GM18861 (cell line): ENCODE measurements at regions not wholly inside any gene's neighbourhood (a gene's known extent, or its start where the extent isn't known, plus 50 kb on each side); places are given as distances from the start of the nearest gene placed in this dataset.
A peak's percentile ranks its signal among the peaks of the same experiment; 100 is the strongest.

Source experiments
- ATAC-seq: cut with Tn5 transposase; IDR thresholded peaks from one replicate; pipeline ENCODE4 v1.9.1; 2021; ENCODE audit not compliant: unreplicated experiment

GRCh38 chr10:2953495-2953894 lies 113.9 kb upstream of the PFKP start:
- ATAC-seq: no peak

GRCh38 chr10:2951235-2951835 lies 116.0 kb upstream of the PFKP start:
- ATAC-seq: no peak

DNA sequence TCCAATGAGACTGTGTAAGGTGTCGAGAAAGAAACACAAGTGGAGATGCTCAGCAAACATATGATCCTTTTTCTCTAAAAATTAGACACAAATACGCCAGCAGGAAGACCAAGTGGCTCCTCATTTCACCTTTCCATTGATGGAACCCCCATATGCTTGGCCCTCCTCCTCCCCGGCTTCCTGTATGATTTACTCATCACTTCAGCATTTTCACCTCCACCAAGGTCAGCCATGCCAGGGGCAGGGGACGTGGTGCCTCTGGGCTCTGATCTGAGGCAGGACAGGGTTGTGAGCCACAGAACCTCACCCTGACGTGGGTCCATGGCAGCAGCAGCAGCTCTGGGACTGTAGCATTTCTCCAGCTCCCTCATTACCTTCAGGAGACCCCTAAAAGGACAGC lies 116.8 kb upstream of the PFKP start:
- no peak for ATAC-seq

DNA sequence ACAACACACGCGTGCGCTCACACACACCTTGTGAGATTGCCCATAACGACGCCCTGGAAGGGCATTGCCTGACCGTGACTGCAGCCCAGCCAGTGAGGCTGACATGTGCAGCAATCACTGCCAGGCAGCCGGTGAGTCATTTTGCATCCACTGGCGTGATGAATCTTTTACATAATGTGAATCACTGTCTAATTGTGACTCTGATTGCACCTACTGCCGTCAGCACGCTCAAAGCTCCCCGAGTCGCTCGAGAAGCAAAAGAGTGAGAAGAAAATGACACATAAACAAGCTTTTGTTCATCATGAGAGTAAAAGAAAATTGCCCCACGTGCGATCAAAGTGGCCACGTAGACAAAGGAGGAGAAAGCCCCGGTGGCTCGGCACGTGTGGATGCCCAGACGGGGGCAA lies 117.4 kb upstream of the PFKP start:
- peak; percentile 61 for ATAC-seq

- no peak for ATAC-seq
These were observed 118.0 kb upstream of the PFKP start for GRCh38 chr10:2949221-2949947.

- peak; percentile 69 for ATAC-seq
These were observed 119.1 kb upstream of the PFKP start for GRCh38 chr10:2948127-2948854.

GRCh38 chr10:2944788-2945187 lies 122.6 kb upstream of the PFKP start:
- ATAC-seq: no peak

GRCh38 chr10:2943932-2944614 lies 123.3 kb upstream of the PFKP start:
- no peak for ATAC-seq

- ATAC-seq: no peak
These were observed 124.4 kb upstream of the PFKP start for GRCh38 chr10:2942938-2943337.

DNA sequence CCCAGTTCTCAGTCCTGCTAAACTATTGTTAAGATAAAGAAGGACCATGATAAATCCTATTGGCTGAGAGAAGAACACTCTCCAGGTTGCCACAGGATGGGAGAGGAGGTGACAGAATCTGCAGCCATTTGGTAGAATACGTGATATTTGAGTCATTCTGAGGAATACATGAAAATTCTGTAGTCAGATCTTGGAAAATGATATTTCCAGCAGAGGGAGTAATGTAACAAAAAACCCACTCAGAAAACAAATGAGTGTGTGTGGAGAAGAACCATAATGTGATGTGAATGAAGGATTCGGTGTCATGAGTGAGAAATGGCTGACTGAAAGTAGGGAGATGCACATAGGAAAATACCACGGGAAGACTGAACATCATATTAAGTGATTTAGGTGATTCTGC lies 128.5 kb upstream of the PFKP start:
- ATAC-seq: no peak

GRCh38 chr10:2936816-2937215 lies 130.5 kb upstream of the PFKP start:
- no peak for ATAC-seq

GRCh38 chr10:2935647-2936386 lies 131.5 kb upstream of the PFKP start:
- ATAC-seq: no peak

DNA sequence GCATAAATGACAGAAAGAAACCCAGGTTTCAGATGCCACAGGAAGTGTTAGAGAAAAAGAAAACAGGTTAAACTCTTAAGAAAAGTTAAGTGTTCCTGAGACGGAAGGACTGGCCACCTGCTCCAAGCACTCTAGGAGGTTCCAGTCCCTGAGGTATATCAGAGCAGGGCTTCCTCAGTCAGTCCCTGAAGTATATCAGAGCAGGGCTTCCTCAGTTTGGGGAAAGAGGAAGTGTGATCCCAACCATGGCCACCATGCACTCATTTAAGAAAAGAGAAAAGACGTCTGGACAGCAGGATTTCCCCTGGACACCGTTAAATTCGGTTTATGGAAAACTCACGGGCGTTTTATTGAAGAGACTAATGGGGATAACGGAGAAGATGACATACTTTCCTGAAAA lies 133.4 kb upstream of the PFKP start:
- ATAC-seq: no peak

DNA sequence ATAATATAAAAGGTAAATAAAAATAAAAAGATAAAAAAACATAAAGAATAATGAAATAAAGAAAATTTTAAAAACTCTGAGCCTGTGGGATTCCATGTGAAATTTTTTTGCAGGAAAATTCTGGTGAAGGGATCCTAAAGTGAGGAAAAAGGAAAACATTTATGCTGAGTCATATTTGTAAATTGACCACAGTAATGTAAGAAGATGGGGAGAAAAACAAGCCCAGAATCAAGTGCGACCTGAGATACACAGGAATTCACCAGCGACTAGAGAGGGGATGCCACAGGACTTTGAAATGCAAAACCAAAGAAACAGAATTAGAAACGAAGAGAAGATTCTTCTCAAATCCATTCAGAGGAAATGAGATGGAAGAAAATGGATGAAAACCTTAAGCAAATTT lies 133.8 kb upstream of the PFKP start:
- no peak for ATAC-seq

GRCh38 chr10:2933071-2933470 lies 134.3 kb upstream of the PFKP start:
- no peak for ATAC-seq

GRCh38 chr10:2929480-2930258 lies 137.7 kb upstream of the PFKP start:
- no peak for ATAC-seq

- ATAC-seq: peak; percentile 92
These were observed 139.1 kb upstream of the PFKP start for GRCh38 chr10:2927958-2928840.

GRCh38 chr10:2926918-2927660 lies 140.3 kb upstream of the PFKP start:
- no peak for ATAC-seq

GRCh38 chr10:2925631-2926030 lies 141.7 kb upstream of the PFKP start:
- no peak for ATAC-seq
